HCT116 (cell line): ENCODE measurements at regions not wholly inside any gene's neighbourhood (a gene's known extent, or its start where the extent isn't known, plus 50 kb on each side); places are given as distances from the start of the nearest gene placed in this dataset.

ENCODE experiments used
- CTCF ChIP-seq, 3 experiments: fragments of 200-600 bp in 1 of 3; sonication (generic) in 1 of 3; IDR thresholded peaks in 2 of 3; conservative IDR thresholded peaks in 1 of 3; 2 replicates each; pipeline ENCODE4 v1.5.1; 2012 to 2017; ENCODE audit warnings: low read depth in 2 of 3, low read length in 2 of 3, antibody characterized with exemption in 1 of 3, borderline replicate concordance in 1 of 3, control low read depth in 1 of 3, mild to moderate bottlenecking in 1 of 3, mixed read lengths in 1 of 3, mixed run types in 1 of 3, moderate library complexity in 1 of 3; ENCODE audit not compliant: insufficient read depth in 1 of 3
- EZH2 ChIP-seq: fragments of 200-600 bp; sonication (generic); IDR thresholded peaks from 2 replicates; pipeline ENCODE4 v1.6.1; 2017; ENCODE audit warnings: antibody characterized with exemption, mixed run types
- POLR2A ChIP-seq: IDR thresholded peaks from 2 replicates; pipeline ENCODE4 v1.7.0; 2011; ENCODE audit warnings: borderline replicate concordance; ENCODE audit not compliant: insufficient read depth, insufficient read length; ENCODE audit errors: extremely low read depth
- POLR2AphosphoS5 ChIP-seq: IDR thresholded peaks from 2 replicates; pipeline ENCODE4 v1.6.1; 2011; ENCODE audit warnings: mild to moderate bottlenecking, low read depth, low read length, moderate library complexity
- RAD21 ChIP-seq: IDR thresholded peaks from 2 replicates; pipeline ENCODE4 v1.6.1; 2012; ENCODE audit warnings: low read depth, mild to moderate bottlenecking
- REST ChIP-seq: IDR thresholded peaks from 2 replicates; pipeline ENCODE4 v1.6.1; 2012; ENCODE audit warnings: low read depth
- TF ChIP-seq, protein P1 (sequence below): IDR thresholded peaks from 2 replicates; pipeline ENCODE4 v1.6.1; 2012

DNA sequence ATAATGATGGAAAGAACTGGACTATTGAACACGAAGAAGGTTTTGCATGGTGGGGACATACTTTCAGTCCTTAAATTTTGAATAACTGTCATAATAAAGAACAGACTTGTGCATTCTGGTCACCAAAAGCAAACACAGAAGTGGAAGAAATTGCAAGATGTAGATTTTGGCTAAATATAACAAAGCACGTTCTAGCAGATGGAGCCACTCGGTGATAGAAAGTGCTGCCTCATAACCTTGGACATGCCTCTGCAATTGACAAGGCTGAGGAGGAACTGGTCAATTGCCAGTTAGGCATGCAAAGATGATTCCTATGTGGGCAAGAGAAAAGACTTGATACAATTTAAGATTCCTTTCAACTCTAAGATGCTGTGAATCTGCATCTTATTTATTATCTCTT is 244.1 kb upstream of the ZC3H12C start:
- TF ChIP-seq CTCF (IDR thresholded peaks at IDR 0.05 in 2 of 3, conservative IDR thresholded peaks at IDR 0.05 in 1 of 3; ENCODE audit: borderline replicate concordance in 1 of 3, insufficient read depth in 1 of 3, low read depth in 2 of 3, low read length in 2 of 3) (no peak), POLR2A (no peak), POLR2AphosphoS5 (no peak), EZH2 (no peak), REST (no peak), RAD21 (no peak)
- TF ChIP-seq, protein P1, sequence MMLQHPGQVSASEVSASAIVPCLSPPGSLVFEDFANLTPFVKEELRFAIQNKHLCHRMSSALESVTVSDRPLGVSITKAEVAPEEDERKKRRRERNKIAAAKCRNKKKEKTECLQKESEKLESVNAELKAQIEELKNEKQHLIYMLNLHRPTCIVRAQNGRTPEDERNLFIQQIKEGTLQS: no peak
